Forelimb muscle (tissue), 1 donor: ENCODE measurements at regions not wholly inside any gene's neighbourhood (a gene's known extent, or its start where the extent isn't known, plus 50 kb on each side); places are given as distances from the start of the nearest gene placed in this dataset.

Experiments
- DNase-seq: peaks from one replicate; pipeline ENCODE4 v3.0.0-alpha.2; 2013; ENCODE audit warnings: low read depth

DNA sequence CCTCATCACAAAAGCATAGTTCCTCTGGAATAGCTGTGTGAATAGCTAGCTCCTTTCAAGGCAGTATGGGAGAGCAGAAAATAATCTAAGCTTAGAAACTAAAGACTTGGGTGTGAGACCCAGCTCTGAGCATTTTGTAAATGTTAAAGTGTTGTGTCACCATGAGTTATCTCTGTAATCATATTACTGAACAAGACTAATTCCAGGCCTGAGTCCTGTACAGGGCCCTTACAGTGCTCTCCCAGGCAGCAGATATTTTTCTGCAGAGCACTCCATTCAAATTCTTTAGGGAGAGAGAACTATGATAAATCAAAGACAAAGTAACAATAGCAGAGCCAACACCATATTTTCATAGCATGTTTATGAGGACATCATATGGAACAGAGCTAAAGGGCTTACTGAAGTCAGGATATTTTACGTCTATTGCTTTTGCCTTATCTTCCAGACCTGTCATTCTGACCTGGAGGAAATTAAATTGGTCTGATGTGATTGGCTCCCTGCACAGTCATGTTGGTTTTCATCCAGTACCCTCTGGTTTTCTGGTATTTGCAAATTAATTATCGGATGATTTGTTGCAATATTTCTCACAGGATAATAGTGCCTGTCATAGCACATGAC lies 172.6 kb upstream of the PPP2R3A start:
- DNase-seq: no peak

- DNase-seq: no peak
These were observed 165.4 kb upstream of the PPP2R3A start for GRCh38 chr3:135800071-135800549.

GRCh38 chr3:135801018-135801417 lies 164.5 kb upstream of the PPP2R3A start:
- DNase-seq: no peak

- no peak for DNase-seq
These were observed 163.4 kb upstream of the PPP2R3A start for GRCh38 chr3:135802171-135802570.

DNA sequence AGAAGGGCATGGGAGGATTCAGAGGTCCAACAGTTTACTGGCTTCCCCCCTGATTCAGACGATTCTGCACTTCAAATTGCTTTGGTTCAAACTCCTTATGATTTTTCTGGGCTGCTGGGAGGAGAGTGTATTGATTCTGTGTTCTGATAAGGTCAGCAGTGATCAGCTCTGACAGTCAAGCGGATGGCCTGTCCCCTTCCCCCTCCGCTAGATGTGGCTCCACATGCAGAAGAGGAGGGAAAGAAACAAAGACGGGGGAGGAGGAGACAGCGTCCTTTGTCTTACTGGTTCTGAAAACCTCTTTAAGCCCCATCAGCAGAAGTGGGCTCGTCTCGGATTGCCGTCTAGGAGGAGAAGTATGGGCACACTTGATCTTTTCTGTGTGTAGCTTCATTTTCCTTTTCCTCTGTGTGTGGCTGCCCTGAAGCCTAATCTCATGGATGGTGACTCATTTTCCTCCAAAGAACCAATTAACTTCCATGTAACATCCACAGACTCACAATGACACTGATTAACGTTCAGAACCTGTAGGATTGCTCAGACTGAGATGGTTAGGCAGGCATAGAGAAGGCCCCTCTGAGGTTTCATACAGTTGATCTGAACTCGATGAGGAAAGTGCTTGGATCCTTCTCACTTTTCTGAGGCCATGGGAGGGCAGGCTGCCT lies 162.4 kb upstream of the PPP2R3A start:
- no peak for DNase-seq

- DNase-seq: no peak
These were observed 159.8 kb upstream of the PPP2R3A start for GRCh38 chr3:135805752-135806151.

DNA sequence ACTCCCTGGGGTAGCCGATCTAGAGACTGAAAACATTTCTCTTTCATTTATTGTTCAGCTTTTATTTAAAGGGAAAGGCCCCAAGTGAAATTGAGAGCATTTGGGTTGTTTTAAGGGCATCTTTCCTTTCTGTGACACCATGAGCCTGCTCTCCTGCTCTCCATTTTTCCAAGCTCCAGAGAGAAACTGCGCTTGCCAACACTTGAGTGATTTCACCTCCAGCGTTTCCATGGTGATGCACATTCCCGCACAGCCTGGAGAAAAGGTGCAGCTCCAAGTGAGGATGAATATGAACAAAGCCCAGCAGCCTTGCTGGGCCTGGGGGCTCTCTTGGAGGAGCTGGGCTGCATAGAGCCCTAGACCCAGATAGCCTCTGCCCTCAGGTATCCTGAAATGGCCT lies 159.2 kb upstream of the PPP2R3A start:
- no peak for DNase-seq

- DNase-seq: no peak
These were observed 157.6 kb upstream of the PPP2R3A start for GRCh38 chr3:135807879-135808278.

DNA sequence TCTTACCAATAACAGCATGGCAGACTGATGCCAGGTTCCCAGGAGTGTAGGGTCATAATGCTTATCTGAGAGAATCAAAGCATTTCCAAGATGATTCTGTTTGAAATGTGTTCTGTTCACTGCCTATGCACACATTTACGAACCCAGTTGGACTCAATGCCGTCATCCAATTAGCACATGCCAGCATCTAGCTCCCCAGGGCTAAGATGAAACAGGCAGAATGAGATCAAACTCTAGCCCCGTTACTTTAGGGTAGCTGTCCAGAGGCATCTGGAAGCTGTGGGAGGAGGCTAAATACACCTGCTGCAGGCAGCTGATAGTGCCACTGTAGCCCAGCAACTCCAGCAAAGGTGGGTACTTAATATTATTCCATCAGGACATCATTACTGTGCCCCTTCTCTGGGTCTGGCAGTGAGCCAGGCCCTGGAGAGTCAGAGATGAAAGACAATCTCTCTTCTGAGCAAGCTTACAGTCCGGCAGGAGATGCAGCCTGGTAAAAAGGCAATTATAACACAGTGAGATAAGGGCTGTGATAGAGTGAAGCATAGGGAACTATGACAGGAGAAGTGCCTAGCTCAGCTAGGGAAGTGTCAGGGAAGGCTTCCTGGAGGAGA lies 156.4 kb upstream of the PPP2R3A start:
- DNase-seq: no peak

DNA sequence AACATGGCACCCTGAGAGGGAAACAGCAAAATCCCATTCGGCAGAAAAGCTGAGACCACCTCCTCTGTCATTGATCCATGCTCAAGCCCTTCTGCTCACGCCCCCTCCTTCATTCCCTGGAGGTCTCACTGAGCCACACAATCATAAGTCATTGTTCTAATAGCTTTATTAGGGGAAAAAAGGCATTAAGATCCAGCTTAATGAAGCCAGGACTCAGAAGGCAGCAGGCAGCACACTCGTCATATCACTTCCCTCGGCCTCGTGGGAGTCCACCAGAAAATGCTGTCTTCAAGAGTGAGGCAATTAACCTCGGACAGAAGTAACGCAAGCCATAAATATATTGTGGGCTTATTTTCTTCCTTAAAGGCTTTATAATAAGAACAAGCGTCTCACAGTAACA lies 153.9 kb upstream of the PPP2R3A start:
- no peak for DNase-seq

DNA sequence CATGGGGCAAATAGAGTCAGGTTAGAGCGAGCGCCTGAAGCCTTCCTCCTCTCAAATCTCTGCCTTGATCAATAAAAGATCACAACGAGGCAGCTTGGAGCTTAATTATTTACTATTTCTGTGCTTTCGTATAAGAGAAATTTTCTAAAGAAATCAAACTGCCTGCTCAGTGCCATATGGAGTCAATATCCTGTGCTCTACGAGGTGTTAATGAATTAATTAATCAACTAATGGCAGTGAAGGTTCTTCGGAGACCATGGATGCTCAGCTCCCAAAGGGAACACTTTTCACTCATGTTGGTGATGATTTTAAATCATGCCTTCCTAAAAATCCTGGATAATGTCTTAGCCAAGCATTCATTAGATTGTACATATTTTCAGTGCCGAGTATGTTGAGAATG lies 153.5 kb upstream of the PPP2R3A start:
- DNase-seq: no peak

DNA sequence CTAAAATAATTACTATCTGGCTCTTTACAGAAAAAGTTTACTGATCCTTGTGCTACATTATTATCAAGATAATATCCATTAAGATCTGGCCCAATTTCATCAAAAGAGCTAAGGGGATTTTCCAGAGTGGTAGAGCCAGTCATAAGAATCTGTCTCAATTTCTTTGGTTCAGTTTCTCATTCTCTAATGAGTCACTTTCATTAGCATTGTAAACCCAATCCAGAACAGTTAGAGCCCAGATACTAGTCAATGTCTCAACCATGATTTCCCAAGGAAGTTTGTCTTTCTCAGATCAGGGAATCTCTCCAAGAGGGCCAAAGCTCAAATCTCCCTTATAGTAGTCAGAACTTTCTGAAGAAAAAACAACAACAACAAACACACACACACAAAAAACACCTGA lies 131.1 kb upstream of the PPP2R3A start:
- no peak for DNase-seq

GRCh38 chr3:135837977-135838631 lies 127.4 kb upstream of the PPP2R3A start:
- DNase-seq: no peak

DNA sequence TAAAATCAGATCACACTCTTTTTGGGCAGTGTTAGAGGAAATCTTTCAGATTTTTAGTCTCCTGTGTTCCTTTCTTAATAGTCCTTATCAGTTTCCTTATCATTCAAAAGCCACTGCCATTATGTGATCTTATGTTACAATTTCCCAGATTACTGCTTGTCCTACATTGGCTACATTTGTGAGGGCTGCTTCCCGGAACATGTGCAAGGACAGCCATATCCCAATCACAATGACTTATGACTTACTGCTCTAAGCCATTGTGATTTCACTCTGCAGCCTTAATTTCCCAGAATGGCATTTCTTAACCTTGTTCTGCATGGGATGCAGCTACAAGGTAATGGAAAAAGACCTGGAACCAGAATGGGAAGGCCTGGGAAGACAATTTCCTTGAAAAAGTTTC lies 125.1 kb upstream of the PPP2R3A start:
- DNase-seq: no peak

GRCh38 chr3:135844386-135844785 lies 121.1 kb upstream of the PPP2R3A start:
- DNase-seq: no peak

DNA sequence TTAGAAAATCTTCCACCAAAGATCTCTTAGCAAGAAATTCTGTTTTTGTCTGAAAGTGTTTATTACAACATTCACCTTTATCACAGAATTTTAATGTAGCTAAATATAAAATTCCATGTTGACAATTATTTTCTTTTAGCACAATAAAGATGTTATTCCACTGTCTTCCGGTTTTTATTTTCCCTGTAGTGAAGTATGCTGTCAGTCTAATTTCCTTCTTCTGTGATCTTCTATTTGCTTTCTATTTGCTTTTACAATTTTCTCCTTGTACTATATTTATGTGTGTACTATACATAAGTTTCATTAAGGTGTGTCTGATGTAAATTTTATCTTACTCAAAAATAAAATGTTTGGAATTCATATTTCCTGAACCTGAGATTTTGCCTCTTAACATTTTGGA lies 117.5 kb upstream of the PPP2R3A start:
- DNase-seq: no peak

DNA sequence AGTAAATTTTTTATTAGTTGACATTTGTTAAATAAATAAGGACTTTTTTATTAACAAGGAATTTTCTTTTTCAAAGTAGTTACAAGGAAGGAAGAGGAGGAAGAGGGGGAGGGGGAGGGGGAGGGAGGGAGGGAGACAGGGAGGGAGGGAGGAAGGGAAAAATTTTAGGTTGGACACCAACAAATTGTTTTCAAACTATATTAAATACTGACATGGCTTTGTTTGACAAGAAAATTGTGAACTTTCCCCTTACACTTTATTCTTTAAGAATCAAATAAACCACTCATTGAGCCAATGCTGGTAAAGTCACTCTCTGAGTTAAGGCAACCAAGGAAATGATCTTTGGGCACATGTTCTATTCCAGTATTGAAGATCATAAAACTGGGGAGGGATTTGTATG lies 115.7 kb upstream of the PPP2R3A start:
- no peak for DNase-seq

DNA sequence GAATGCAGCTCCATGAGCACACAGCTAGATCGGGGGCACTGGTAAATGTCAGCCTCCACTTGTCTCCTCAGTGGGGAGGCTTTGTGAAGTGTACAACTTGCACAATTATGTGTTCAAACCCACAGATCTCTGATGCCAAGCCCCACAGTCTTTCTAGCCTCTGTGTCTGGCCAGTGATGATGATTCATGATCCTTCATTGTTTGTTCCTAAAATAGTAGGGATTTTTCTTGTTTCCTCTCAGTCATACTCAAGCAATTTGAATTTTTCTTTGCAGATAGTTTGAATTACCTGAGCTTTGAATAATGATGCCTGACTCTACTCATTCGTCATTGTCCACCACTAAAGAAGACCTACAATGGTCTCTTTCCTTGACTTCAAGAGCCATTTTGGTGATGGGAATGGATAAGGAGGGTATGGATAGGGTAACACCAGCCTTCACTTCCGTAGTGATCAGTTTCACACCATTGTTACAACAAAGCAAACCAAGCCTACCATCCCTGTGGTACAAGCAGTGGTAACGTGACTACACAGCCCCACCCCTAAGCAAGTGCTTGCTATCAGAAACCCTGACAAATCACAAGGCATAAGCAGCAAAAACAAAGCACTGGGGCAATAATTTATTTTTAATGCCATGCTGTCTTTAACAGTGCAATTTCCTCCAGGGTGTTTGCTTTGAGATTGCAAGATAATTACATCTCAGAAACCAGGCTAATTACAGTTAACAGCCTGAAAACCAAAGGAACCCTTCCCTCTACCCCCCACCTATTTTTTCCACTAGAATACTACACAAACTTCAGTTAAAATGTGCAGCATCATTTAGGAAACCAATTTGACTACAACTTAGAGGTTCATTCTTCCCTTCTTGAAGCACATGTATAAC lies 114.1 kb upstream of the PPP2R3A start:
- no peak for DNase-seq

DNA sequence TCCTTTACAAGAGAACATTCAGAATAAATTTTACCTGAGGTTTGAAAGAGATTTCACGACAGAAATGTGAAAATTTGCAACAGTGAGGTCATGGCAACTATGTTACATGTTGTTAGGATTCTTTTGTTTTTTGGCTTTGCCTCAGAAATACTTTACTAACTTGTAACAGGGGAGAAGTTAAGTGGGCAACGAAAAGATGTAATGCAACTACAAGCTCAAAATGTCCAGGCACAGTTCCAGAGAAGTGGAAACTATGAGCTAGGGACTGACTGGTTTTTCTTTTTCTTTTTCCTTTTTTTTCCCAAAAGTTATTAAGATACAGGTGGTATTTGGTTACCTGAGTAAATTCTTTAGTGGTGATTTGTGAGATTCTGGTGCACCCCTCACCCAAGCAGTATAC lies 111.5 kb upstream of the PPP2R3A start:
- DNase-seq: no peak

- no peak for DNase-seq
These were observed 104.8 kb upstream of the PPP2R3A start for GRCh38 chr3:135860761-135861160.

- no peak for DNase-seq
These were observed 103.2 kb upstream of the PPP2R3A start for GRCh38 chr3:135862361-135862760.

- DNase-seq: no peak
These were observed 101.5 kb upstream of the PPP2R3A start for GRCh38 chr3:135864060-135864459.
